HCT116 (cell line): ENCODE measurements at regions not wholly inside any gene's neighbourhood (a gene's known extent, or its start where the extent isn't known, plus 50 kb on each side); places are given as distances from the start of the nearest gene placed in this dataset.

Experiments
- ATAC-seq: fragments of 200-7000 bp; cut with Tn5 transposase; 2 replicates; pipeline ENCODE4 v1.9.1; 2020; ENCODE audit warnings: mild to moderate bottlenecking, moderate library complexity
- BruUV-seq: library from RNA; stranded (reverse); fragments of 400-500 nt; replicated peaks from 2 replicates; lab custom pipeline; 2021; lab: Mats Ljungman, UMichigan
- CTCF ChIA-PET: fragments of 300-600 bp; sonication (Branson Sonifier 250); formaldehyde crosslinking; loops from one replicate; lab custom pipeline; 2021; ENCODE audit warnings: antibody characterized with exemption; lab: Charles Lee
- POLR2A ChIA-PET: fragments of 300-600, 350-600 bp; sonication (Branson Sonifier 250); formaldehyde crosslinking; loops from one replicate; lab custom pipeline; 2021; ENCODE audit warnings: antibody characterized with exemption; lab: Charles Lee
- RAD21 ChIA-PET, 2 experiments: fragments of 300-600 bp; sonication (Branson Sonifier 250); formaldehyde crosslinking; loops; one replicate each; lab custom pipeline; 2023; ENCODE audit warnings: low total read pairs in 2 of 2; ENCODE audit not compliant: uncharacterized antibody in 2 of 2, unreplicated experiment in 2 of 2, low non-redundant PET in 1 of 2; lab: Charles Lee
- DNase-seq: peaks from one replicate; pipeline ENCODE4 v3.0.0-alpha.2; 2010; ENCODE audit warnings: low read depth, low spot score
- H2AFZ ChIP-seq: fragments of 200-600 bp; shearing (Covaris generic), sonication (generic); 2 replicates; pipeline ENCODE4 v1.6.1; 2017; ENCODE audit warnings: low read depth, mixed run types, mixed read lengths, antibody characterized with exemption, low read length; ENCODE audit not compliant: poor library complexity, severe bottlenecking
- H3K27ac ChIP-seq: 2 replicates; pipeline ENCODE4 v1.5.1; 2012; ENCODE audit warnings: low read depth, low read length
- H3K27me3 ChIP-seq: fragments of 200-600 bp; sonication (generic); 2 replicates; pipeline ENCODE4 v1.6.1; 2016; ENCODE audit warnings: mixed run types, low read length, mixed read lengths; ENCODE audit not compliant: insufficient read depth
- H3K36me3 ChIP-seq, 2 experiments: fragments of 200-500 bp in 1 of 2; fragments of 200-600 bp in 1 of 2; sonication (Bioruptor generic) in 1 of 2; sonication (generic) in 1 of 2; 2 replicates each; pipeline versions ENCODE4 v1.5.1 to v1.6.1; 2014 to 2016; ENCODE audit warnings: low read length in 2 of 2, inconsistent platforms in 1 of 2, mixed read lengths in 1 of 2, mixed run types in 1 of 2; ENCODE audit not compliant: insufficient read depth in 2 of 2, control insufficient read depth in 1 of 2
- H3K4me1 ChIP-seq, 2 experiments: fragments of 200-600 bp in 1 of 2; sonication (generic) in 1 of 2; 2 replicates each; pipeline versions ENCODE4 v1.5.1 to v1.6.1; 2012 to 2017; ENCODE audit warnings: low read length in 2 of 2, inconsistent platforms in 1 of 2, mild to moderate bottlenecking in 1 of 2, mixed read lengths in 1 of 2, mixed run types in 1 of 2, moderate library complexity in 1 of 2; ENCODE audit not compliant: insufficient read depth in 2 of 2, control insufficient read depth in 1 of 2
- H3K4me2 ChIP-seq: fragments of 200-600 bp; sonication (generic); 2 replicates; pipeline ENCODE4 v1.6.1; 2017; ENCODE audit warnings: mixed run types, low read length, mixed read lengths
- H3K4me3 ChIP-seq, 2 experiments: fragments of 200-600 bp in 1 of 2; sonication (generic) in 1 of 2; replicated peaks in 1 of 2; 2 replicates each; pipeline ENCODE4 v1.5.1; 2011 to 2016; ENCODE audit warnings: low read length in 2 of 2, control low read depth in 1 of 2, low read depth in 1 of 2, mild to moderate bottlenecking in 1 of 2, mixed read lengths in 1 of 2, mixed run types in 1 of 2
- H3K79me2 ChIP-seq: fragments of 200-600 bp; sonication (generic); 2 replicates; pipeline ENCODE4 v1.6.1; 2017; ENCODE audit warnings: mild to moderate bottlenecking, mixed run types, low read length, moderate library complexity, mixed read lengths; ENCODE audit not compliant: insufficient read depth
- H3K9ac ChIP-seq: fragments of 200-600 bp; sonication (generic); 2 replicates; pipeline ENCODE4 v1.6.1; 2016; ENCODE audit warnings: low read length, mixed read lengths
- H3K9me2 ChIP-seq: fragments of 200-600 bp; sonication (generic), shearing (Covaris generic); 2 replicates; pipeline ENCODE4 v1.6.1; 2017; ENCODE audit warnings: mixed run types, mild to moderate bottlenecking, moderate library complexity; ENCODE audit not compliant: insufficient read depth
- H3K9me3 ChIP-seq, 2 experiments: fragments of 200-500 bp in 1 of 2; fragments of 200-600 bp in 1 of 2; sonication (Bioruptor generic) in 1 of 2; sonication (generic) in 1 of 2; 2 replicates each; pipeline ENCODE4 v1.6.1; 2014 to 2017; ENCODE audit warnings: low read length in 2 of 2, mixed read lengths in 2 of 2, inconsistent platforms in 1 of 2, low read depth in 1 of 2, mild to moderate bottlenecking in 1 of 2, mixed run types in 1 of 2, moderate library complexity in 1 of 2; ENCODE audit not compliant: control insufficient read depth in 1 of 2, insufficient read depth in 1 of 2
- H4K20me1 ChIP-seq: fragments of 200-600 bp; sonication (generic), shearing (Covaris generic); 2 replicates; pipeline ENCODE4 v1.6.1; 2017; ENCODE audit warnings: mixed run types, mild to moderate bottlenecking, moderate library complexity; ENCODE audit not compliant: insufficient read depth
- ATF3 ChIP-seq: IDR thresholded peaks from 2 replicates; pipeline ENCODE4 v1.6.1; 2012
- CBX3 ChIP-seq: IDR thresholded peaks from 2 replicates; pipeline ENCODE4 v1.6.1; 2012; ENCODE audit warnings: low read depth
- CEBPB ChIP-seq: IDR thresholded peaks from 2 replicates; pipeline ENCODE4 v1.6.1; 2012; ENCODE audit warnings: low read depth
- EGR1 ChIP-seq: IDR thresholded peaks from 2 replicates; pipeline ENCODE4 v1.6.1; 2012; ENCODE audit warnings: low read depth
- ELF1 ChIP-seq: IDR thresholded peaks from 2 replicates; pipeline ENCODE4 v1.6.1; 2012; ENCODE audit warnings: low read depth, borderline replicate concordance
- JUND ChIP-seq: IDR thresholded peaks from 2 replicates; pipeline ENCODE4 v1.6.1; 2012
- MAX ChIP-seq: IDR thresholded peaks from 2 replicates; pipeline ENCODE4 v1.6.1; 2012
- POLR2A ChIP-seq: IDR thresholded peaks from 2 replicates; pipeline ENCODE4 v1.7.0; 2011; ENCODE audit warnings: borderline replicate concordance; ENCODE audit not compliant: insufficient read depth, insufficient read length; ENCODE audit errors: extremely low read depth
- POLR2AphosphoS5 ChIP-seq: IDR thresholded peaks from 2 replicates; pipeline ENCODE4 v1.6.1; 2011; ENCODE audit warnings: mild to moderate bottlenecking, low read depth, low read length, moderate library complexity
- SIN3A ChIP-seq: IDR thresholded peaks from 2 replicates; pipeline ENCODE4 v1.6.1; 2012; ENCODE audit warnings: low read depth
- SP1 ChIP-seq: IDR thresholded peaks from 2 replicates; pipeline ENCODE4 v1.6.1; 2012; ENCODE audit warnings: low read depth
- SRF ChIP-seq: IDR thresholded peaks from 2 replicates; pipeline ENCODE4 v1.6.1; 2012; ENCODE audit warnings: low read depth
- intact Hi-C: fragments of 100-400 bp; cut with micrococcal nuclease; formaldehyde crosslinking; loops from 2 replicates; pipeline ENCODE4 v1.10.0; 2022
- TF ChIP-seq, protein P1 (sequence below): IDR thresholded peaks from 2 replicates; pipeline ENCODE4 v1.6.1; 2012; ENCODE audit warnings: low read depth
- TF ChIP-seq, protein P2 (sequence below): IDR thresholded peaks from 2 replicates; pipeline ENCODE4 v1.6.1; 2011; ENCODE audit warnings: mild to moderate bottlenecking, low read length, moderate library complexity; ENCODE audit not compliant: insufficient replicate concordance; ENCODE audit errors: extremely low read depth
- TF ChIP-seq, protein P3 (sequence below), 3 experiments: fragments of 200-600 bp in 1 of 3; sonication (generic) in 1 of 3; IDR thresholded peaks in 2 of 3; conservative IDR thresholded peaks in 1 of 3; 2 replicates each; pipeline ENCODE4 v1.5.1; 2012 to 2017; ENCODE audit warnings: low read depth in 2 of 3, low read length in 2 of 3, antibody characterized with exemption in 1 of 3, borderline replicate concordance in 1 of 3, control low read depth in 1 of 3, mild to moderate bottlenecking in 1 of 3, mixed read lengths in 1 of 3, mixed run types in 1 of 3, moderate library complexity in 1 of 3; ENCODE audit not compliant: insufficient read depth in 1 of 3

GRCh38 chr15:48058371-48058770 is 62.4 kb upstream of the SLC24A5 start (continued):
- TF ChIP-seq POLR2A (no peak), CBX3 (no peak), ATF3 (no peak), EGR1 (no peak), CEBPB (no peak), ELF1 (no peak), JUND (no peak)

- no peaks in the 10 kb centered on the region for H3K27me3 ChIP-seq
- H3K4me3 ChIP-seq, result no peak overlapping the region
- CTCF ChIA-PET, result no interaction called here
- no peak overlapping the region for H3K9ac ChIP-seq
- H3K4me2 ChIP-seq, result no peak overlapping the region
- no peak for TF ChIP-seq SIN3A
- TF ChIP-seq POLR2A, result no peak
- no peak for TF ChIP-seq EGR1
- TF ChIP-seq, protein P1, sequence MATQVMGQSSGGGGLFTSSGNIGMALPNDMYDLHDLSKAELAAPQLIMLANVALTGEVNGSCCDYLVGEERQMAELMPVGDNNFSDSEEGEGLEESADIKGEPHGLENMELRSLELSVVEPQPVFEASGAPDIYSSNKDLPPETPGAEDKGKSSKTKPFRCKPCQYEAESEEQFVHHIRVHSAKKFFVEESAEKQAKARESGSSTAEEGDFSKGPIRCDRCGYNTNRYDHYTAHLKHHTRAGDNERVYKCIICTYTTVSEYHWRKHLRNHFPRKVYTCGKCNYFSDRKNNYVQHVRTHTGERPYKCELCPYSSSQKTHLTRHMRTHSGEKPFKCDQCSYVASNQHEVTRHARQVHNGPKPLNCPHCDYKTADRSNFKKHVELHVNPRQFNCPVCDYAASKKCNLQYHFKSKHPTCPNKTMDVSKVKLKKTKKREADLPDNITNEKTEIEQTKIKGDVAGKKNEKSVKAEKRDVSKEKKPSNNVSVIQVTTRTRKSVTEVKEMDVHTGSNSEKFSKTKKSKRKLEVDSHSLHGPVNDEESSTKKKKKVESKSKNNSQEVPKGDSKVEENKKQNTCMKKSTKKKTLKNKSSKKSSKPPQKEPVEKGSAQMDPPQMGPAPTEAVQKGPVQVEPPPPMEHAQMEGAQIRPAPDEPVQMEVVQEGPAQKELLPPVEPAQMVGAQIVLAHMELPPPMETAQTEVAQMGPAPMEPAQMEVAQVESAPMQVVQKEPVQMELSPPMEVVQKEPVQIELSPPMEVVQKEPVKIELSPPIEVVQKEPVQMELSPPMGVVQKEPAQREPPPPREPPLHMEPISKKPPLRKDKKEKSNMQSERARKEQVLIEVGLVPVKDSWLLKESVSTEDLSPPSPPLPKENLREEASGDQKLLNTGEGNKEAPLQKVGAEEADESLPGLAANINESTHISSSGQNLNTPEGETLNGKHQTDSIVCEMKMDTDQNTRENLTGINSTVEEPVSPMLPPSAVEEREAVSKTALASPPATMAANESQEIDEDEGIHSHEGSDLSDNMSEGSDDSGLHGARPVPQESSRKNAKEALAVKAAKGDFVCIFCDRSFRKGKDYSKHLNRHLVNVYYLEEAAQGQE, result no peak
- TF ChIP-seq, protein P2, sequence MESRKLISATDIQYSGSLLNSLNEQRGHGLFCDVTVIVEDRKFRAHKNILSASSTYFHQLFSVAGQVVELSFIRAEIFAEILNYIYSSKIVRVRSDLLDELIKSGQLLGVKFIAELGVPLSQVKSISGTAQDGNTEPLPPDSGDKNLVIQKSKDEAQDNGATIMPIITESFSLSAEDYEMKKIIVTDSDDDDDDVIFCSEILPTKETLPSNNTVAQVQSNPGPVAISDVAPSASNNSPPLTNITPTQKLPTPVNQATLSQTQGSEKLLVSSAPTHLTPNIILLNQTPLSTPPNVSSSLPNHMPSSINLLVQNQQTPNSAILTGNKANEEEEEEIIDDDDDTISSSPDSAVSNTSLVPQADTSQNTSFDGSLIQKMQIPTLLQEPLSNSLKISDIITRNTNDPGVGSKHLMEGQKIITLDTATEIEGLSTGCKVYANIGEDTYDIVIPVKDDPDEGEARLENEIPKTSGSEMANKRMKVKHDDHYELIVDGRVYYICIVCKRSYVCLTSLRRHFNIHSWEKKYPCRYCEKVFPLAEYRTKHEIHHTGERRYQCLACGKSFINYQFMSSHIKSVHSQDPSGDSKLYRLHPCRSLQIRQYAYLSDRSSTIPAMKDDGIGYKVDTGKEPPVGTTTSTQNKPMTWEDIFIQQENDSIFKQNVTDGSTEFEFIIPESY, result no peak
- no peak for TF ChIP-seq MAX
- TF ChIP-seq SRF, result no peak
- no peak for TF ChIP-seq SP1
- no peak for TF ChIP-seq POLR2AphosphoS5
- TF ChIP-seq CEBPB, result no peak
- TF ChIP-seq, protein P3, sequence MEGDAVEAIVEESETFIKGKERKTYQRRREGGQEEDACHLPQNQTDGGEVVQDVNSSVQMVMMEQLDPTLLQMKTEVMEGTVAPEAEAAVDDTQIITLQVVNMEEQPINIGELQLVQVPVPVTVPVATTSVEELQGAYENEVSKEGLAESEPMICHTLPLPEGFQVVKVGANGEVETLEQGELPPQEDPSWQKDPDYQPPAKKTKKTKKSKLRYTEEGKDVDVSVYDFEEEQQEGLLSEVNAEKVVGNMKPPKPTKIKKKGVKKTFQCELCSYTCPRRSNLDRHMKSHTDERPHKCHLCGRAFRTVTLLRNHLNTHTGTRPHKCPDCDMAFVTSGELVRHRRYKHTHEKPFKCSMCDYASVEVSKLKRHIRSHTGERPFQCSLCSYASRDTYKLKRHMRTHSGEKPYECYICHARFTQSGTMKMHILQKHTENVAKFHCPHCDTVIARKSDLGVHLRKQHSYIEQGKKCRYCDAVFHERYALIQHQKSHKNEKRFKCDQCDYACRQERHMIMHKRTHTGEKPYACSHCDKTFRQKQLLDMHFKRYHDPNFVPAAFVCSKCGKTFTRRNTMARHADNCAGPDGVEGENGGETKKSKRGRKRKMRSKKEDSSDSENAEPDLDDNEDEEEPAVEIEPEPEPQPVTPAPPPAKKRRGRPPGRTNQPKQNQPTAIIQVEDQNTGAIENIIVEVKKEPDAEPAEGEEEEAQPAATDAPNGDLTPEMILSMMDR (IDR thresholded peaks at IDR 0.05 in 2 of 3, conservative IDR thresholded peaks at IDR 0.05 in 1 of 3; ENCODE audit: borderline replicate concordance in 1 of 3, insufficient read depth in 1 of 3, low read depth in 2 of 3, low read length in 2 of 3), result no peak
- RAD21 ChIA-PET, result no interaction called here
- no peaks in the 10 kb centered on the region for H3K36me3 ChIP-seq
- H3K4me1 ChIP-seq, result no peaks in the 10 kb centered on the region
- DNase-seq (no peak), ATAC-seq (no peak)
- BruUV-seq, result no TSS peak
- H2AFZ ChIP-seq, result no peak overlapping the region
- no peaks in the 10 kb centered on the region for H3K79me2 ChIP-seq
- intact Hi-C loops, result no loop called here
- POLR2A ChIA-PET, result no interaction called here
- H3K9me3 ChIP-seq, result no peaks in the 10 kb centered on the region; a peak in 1 of 4 replicates
- no peaks in the 10 kb centered on the region for H3K9me2 ChIP-seq
- no peaks in the 10 kb centered on the region for H4K20me1 ChIP-seq
- no peak overlapping the region for H3K27ac ChIP-seq
Measured at GRCh38 chr15:48059791-48060190, 61.0 kb upstream of the SLC24A5 start.
